Right forelimb (tissue), 1 donor: ENCODE measurements at regions not wholly inside any gene's neighbourhood (a gene's known extent, or its start where the extent isn't known, plus 50 kb on each side); places are given as distances from the start of the nearest gene placed in this dataset.

Source experiments
- DNase-seq: peaks from one replicate; pipeline ENCODE4 v3.0.0-alpha.2; 2018

- no peak for DNase-seq
Observed at GRCh38 chr16:54506741-54507500, 220.3 kb upstream of the IRX3 start.

- no peak for DNase-seq
Observed at GRCh38 chr16:54506214-54506580, 219.6 kb upstream of the IRX3 start.

- DNase-seq: no peak
Observed at GRCh38 chr16:54505549-54506213, 219.1 kb upstream of the IRX3 start.

- no peak for DNase-seq
Observed at GRCh38 chr16:54504372-54504771, 217.8 kb upstream of the IRX3 start.

GRCh38 chr16:54503856-54504219 is 217.3 kb upstream of the IRX3 start:
- DNase-seq: no peak

GRCh38 chr16:54503011-54503855 is 216.6 kb upstream of the IRX3 start:
- no peak for DNase-seq

- DNase-seq: no peak
Observed at GRCh38 chr16:54501797-54502196, 215.2 kb upstream of the IRX3 start.

- no peak for DNase-seq
Observed at GRCh38 chr16:54493594-54493993, 207.0 kb upstream of the IRX3 start.

GRCh38 chr16:54493061-54493460 is 206.5 kb upstream of the IRX3 start:
- no peak for DNase-seq

- no peak for DNase-seq
Observed at GRCh38 chr16:54490112-54490488, 203.5 kb upstream of the IRX3 start.

- no peak for DNase-seq
Observed at GRCh38 chr16:54489225-54490111, 202.9 kb upstream of the IRX3 start.

- no peak for DNase-seq
Observed at GRCh38 chr16:54488729-54489128, 202.1 kb upstream of the IRX3 start.

GRCh38 chr16:54487933-54488332 is 201.3 kb upstream of the IRX3 start:
- DNase-seq: no peak

- no peak for DNase-seq
Observed at GRCh38 chr16:54484700-54485099, 198.1 kb upstream of the IRX3 start.

- no peak for DNase-seq
Observed at GRCh38 chr16:54482892-54483574, 196.4 kb upstream of the IRX3 start.

GRCh38 chr16:54480429-54480828 is 193.8 kb upstream of the IRX3 start:
- DNase-seq: no peak

GRCh38 chr16:54479546-54479945 is 193.0 kb upstream of the IRX3 start:
- no peak for DNase-seq

GRCh38 chr16:54477714-54478113 is 191.1 kb upstream of the IRX3 start:
- DNase-seq: no peak

GRCh38 chr16:54475019-54475601 is 188.5 kb upstream of the IRX3 start:
- DNase-seq: no peak

GRCh38 chr16:54473226-54473993 is 186.8 kb upstream of the IRX3 start:
- no peak for DNase-seq

GRCh38 chr16:54467398-54467797 is 180.8 kb upstream of the IRX3 start:
- DNase-seq: no peak
